SHP77 (cell line): ENCODE measurements at regions not wholly inside any gene's neighbourhood (a gene's known extent, or its start where the extent isn't known, plus 50 kb on each side); places are given as distances from the start of the nearest gene placed in this dataset.

Experiments used
- DNase-seq, 2 experiments: peaks; one replicate each; lab custom pipeline; 2025; lab: John Stamatoyannopoulos, UW

DNA sequence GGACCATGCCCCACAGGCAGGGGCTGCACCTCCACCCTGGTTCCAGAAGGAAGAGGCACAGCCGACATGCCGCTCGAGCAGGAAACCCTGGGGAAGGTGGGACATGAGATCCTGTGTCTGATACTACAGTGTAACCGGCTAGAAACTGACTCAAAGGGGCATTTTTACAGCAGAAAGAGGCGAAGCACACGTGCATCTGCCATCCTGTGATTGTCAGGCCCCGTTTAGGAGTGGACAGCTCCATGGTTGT lies 62.7 kb downstream of the SIK1 start:
- no peak for DNase-seq

DNA sequence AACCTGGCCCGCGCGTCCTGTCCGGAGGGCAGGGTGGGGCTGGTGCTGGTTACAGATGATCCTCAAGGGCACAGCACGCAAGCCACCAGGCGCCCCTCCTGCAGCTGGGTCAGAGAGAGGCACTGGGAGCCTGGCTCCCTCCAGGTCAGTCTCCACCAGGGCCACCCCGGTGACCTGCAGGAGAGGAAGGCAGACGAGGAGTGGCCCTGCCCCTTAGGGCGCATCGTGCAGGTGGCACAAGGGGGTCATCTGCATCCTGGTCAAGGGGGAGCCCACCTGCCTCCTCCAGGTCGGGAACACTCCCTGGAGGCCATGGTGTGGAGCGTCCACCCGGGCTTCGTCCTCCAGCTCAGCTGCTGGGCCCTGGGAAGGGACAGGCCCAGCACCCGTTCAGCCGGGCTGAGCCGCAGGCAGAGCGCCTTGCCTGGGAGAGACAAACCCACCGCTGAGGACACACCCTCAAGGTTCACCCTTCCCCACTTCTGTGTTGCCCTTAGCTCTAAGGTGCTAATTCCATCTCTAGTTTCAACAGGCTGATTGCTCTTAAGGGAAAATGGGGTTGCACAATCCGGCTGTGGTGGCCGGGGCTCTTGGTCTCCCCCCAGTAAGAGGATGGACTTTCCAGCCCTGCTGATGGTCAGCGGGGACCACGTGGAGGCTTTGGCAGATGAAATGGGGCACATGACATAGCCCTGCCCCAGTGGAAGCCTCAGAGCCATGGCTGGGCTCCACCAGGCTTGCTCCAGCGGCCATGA lies 63.2 kb downstream of the SIK1 start:
- DNase-seq, result peak in 1 of 2 experiments; percentile 44

DNA sequence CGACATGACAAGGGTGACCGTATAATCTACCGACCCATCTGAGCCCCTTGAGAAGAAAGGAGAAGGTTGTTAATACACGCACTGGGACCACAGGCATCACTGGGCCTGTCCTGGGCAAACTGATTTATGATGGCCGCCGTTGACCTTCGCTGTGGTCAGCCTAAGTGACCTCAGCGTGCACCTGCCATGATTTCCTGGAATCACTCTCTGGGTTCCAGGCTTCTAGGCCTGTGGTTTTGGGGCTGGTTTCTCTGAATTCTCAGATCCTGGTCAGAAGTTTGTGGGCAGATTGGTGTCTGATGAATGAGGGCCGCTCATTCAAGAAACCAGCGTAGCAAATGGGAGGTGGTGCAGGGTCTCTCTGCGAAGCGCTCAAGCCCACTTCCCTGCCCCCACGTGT lies 64.0 kb downstream of the SIK1 start:
- peak in 1 of 2 experiments; percentile 34 for DNase-seq

DNA sequence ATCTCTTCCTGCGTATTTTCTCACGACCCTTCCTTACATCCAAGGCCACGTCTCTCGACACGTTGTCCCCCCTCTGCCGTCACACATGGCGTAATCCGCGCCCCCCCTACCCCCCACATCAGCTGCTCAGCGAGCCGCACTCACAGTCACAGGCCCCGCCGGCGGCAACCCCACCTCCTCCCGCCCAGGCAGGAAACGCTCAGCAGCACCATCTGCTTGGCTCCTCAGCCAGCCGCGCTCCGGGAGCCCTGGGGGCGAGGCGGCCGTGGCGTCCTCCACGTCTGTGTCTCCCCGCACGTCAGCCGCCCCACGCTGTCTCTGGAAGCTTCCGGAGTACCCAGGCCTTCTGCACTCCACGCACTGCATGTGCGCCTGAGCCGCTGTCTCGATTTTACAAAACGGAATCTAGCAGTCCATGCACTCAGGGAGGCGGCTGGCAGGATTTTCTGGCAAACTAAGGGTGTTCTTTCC lies 64.6 kb downstream of the SIK1 start:
- peak; percentile 64 to 88 for DNase-seq

DNA sequence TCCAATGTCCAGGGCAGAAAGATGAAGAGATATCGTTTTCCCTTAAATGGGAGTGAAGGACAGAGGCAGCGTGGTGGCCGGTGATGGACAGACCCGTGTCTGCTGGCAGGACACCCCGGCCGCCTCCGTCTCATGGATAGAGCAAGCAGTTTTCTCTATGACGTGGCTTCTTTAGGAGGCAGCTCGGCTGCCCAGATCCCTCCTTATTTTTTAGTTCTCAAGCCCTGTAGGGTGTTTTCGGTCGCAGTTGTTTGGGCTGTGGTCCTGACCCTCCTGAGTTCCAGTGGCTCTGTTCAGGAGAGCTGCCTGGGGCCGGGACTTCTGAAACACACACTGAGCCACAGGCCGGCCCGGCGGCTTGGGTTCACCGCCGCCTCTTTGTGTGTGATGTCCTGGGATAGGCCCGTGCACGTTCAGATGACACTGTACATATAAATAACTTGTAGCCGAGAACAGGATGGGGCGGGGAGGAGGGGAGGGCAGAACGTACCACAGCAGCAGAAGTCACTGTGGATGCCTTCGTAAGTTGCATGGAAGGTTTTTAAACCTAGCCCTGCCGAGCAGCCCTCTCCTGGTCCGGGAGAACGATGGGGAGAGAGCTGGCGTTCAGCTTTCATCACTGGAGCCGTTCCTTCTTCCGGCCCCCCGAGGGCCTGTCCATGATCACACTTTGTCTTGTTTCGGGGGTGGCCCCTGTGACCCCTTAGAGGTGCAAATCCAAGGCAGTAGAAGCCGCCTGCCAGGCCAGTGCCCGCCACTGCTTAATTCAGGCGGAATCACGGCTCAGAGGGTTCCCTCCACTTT lies 65.2 kb downstream of the SIK1 start:
- peak in 1 of 2 experiments; percentile 38 for DNase-seq

DNA sequence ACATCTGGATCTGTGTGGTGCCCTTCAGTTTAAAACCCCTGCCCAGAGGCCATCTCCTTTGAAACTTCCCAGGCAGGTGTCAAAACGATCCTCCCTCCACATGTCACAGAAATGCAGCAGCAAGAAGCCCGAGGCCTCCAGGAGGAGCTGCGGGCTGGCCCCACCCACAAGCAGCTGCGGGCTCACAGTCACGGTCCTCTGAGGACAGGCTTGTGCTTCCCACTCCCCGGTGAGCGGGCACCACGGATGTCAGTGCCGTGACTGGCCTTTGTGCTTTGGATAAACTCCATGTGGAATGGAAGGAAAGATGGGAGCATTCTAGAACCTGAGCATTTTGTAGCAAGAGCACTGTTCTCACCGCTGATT lies 65.8 kb downstream of the SIK1 start:
- peak; percentile 72 to 75 for DNase-seq

DNA sequence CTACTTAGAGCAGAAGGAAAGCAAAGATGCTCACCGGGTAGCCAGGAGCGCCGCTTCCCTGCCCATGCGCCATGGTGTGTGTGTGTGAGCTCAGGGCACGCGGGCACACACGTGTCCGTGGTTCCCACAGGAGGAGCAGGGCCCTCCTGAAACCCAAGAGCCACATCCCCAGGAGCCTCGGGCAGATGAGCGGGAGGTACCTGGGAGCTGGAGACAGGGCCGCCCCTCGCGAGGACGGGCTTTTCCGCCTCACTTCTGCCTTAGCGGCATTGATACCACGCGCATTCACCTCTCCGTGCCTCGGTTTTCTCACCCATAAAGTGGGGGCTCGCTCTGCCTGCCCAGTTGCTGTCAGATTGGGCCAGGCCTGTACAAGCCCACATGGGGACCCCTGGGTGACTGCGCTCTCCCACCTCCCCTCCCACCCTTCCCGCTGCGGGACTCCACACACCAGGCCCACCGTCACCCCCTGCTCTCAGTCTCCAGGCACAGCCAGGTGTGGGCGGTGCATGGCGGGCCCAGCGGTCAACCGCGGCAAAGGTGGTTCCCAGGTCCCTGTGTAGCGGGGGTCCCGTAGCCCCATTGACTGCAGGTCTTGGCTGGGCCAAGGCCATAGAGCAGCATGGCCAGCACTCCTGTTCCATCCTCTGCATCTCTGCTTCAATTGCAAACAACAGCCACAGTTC lies 66.3 kb downstream of the SIK1 start:
- DNase-seq, result no peak

DNA sequence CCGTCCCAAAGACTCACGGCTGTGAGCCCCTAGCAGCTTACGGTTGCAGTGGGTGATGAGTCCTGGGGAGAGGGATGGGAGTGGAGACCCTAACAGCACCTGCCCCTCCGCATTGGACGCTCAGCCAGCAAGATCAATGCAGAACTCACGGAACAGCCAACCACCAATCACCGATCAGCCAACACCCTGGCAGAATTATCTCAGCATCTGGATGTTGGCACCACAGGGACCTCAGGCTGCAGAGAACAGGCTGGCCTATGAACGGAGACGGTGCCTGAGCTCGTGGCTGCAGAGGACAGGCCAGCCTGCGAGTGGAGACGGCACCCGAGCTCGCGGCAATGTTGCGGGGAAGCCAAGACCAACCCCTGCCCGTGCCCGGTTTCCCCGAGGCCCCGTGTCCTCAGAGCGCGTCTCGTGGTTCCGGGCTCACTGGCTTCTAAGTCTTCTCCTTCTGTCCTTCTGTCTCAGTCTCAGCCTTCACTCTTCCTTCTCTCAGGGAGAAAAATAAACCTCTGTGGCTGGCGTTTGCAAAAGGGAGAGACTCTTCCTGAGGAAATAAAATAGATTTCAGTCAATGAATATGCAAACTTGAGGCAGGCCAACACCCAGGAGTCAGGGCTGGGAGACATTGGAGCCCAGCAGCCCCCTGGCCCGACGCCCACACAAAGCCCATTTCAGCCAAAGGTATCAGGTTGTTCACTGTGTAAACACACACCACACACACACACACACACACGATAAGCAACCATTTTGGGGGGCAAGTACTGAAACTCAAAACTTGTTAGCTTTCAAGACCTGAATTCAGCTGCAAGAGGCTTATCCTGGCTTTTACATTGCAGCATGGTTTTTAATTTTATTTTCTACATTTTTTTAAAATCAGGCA lies 67.8 kb downstream of the SIK1 start:
- DNase-seq, result no peak

DNA sequence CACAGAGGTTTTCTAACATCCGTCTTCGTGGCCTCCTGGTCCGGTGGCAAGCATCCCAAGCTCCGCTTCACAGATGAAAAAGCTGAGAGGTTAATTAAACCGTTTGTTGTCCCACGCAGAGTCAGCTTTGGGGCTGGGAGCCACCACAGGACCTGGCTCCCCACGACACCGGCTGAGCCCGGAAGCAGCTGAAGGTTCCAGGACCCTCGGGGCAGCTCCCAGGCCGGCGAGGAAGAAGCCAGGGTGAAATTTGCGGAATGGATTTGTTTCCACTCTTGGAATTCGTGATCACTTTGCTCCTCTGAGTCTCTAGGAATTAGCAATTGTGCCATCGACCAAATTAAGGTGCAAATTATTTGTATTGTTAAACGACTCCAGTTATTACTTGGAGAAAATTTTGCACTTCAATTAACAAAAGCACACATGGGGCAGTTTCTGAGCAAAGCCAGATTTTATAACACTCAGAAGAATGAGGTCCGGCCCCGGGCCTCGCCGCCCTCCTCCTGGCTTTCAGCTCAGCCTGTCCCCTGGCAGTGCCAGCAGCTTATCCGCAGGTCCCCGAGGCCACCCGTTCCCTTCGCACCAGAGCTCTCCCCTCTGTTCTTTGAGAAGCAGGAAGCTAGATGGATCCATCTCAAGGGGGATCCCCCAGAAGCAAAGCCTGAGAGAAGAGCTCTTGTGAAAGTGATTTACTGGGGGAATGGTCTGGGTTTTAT lies 69.1 kb downstream of the SIK1 start:
- DNase-seq, result no peak

DNA sequence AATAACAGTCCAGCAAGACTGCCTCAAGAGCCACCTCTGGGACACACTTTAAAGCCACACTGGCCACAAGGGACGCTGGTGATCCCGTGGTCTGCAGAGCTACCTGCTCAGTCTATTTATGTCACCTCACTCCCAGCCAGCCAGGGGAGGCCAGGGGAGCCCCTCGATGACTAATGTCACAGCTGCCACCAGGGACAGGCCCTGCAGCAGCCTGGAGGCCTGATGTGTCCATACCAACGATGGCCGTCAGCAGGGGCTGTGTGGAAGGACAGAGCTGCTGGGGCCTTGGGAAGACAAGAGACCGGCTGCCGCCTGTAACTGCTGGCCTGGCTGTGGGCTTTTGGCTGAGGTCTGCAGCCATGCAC lies 71.0 kb downstream of the SIK1 start:
- peak; percentile 47 to 68 for DNase-seq

DNA sequence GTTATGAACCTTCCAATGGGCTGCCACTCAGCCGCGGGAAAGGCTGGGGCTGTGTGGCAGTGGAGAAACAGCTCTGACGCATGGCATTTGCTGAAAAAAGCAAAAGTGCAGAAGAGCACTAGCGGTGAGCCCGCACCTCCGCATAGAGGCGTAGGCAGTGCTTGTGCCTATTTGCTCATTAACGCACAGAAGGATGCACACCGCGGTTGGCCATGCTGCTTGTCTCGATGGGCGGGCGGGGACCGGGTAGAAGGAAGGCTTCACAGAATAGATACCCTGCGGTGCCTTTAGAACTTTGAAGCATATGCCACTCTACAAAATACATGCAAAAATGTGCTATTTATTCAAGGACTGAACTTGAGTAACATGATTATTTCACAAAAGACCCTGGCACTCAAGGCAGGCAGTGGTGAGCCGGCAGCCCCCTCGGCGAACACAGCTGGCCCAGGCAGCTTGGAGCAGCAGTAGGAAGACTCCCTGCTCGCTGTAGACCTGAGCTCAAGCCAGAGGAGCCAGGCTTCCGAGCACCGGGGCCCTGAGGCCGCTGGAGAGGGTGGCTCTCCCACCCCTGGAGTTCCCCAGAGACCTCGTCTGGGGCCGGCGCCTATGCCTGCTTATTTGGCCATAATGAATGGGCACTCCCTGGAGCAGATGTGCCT lies 71.5 kb downstream of the SIK1 start:
- DNase-seq, result no peak

DNA sequence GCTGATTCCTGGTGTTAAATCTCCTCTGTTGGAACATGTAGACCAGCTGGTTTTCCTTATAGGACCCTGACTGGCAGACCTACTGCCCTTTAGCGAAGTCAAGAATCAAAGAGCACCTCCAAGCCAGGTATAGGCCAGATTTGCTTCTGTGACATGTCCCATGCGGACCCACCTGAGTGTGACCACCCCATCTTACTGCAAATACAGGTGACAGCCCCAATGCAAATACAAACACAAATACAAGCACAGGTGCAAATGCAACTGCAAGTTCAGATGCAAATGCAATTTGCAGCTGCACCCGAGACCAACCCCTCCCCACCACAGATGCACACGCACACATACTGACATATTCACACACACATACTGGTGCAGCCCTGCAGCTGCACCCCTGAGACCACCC lies 72.3 kb downstream of the SIK1 start:
- no peak for DNase-seq

DNA sequence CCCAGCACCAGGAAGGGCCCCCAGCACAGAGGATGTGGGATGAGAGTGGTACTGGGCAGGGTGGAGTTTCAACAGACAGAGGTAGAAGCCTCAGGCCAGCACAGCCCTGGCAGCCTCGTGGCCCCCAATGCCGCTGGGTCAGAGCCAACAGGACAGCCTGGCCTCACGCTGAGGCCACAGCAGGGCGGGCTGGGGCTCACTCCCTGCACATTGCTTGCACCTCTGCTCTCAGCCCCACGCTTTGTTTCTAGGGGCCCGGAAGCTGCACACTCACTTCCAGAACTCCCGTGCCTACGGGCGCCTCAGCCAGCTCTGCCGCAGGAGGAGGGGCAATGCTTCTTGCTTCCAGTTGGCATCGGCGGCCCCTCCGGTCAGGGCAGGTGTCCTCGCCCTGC lies 72.9 kb downstream of the SIK1 start:
- peak in 1 of 2 experiments; percentile 22 for DNase-seq

DNA sequence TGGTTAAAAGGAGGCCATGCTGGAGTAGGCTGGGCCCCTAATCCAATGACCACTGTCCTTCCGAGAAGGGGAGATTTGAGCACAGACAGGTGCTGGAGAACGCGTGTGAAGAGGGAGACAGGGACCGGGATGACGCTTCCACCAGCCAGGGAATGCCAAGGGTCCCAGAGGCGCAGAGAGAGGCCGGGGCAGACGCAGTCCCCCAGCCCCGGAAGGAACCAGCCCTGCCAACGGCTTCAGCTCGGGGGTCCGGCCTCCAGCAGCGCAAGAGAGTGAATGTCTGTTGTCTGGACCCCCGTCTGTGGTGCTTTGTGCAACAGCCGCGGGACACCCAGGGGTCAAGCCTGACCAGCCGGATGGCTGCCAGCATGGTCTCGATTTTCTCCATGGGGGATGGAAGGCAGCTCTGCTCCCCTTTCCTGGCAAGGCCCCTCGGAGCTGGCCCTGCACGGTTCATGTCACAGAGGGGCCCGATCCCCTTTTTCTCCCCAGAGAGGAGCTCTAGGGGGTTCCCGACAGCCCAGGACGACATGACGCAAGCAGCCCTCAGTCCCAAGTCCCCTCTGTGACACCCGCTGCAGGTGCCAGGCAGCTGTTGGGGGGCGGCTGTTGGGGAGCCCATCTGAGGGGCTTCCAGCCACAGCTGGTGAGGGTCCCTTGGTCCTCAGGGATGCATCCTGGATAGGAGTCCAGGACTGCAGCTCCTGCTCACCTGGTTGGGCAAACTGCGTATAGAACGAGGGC lies 73.5 kb downstream of the SIK1 start:
- DNase-seq, result no peak

DNA sequence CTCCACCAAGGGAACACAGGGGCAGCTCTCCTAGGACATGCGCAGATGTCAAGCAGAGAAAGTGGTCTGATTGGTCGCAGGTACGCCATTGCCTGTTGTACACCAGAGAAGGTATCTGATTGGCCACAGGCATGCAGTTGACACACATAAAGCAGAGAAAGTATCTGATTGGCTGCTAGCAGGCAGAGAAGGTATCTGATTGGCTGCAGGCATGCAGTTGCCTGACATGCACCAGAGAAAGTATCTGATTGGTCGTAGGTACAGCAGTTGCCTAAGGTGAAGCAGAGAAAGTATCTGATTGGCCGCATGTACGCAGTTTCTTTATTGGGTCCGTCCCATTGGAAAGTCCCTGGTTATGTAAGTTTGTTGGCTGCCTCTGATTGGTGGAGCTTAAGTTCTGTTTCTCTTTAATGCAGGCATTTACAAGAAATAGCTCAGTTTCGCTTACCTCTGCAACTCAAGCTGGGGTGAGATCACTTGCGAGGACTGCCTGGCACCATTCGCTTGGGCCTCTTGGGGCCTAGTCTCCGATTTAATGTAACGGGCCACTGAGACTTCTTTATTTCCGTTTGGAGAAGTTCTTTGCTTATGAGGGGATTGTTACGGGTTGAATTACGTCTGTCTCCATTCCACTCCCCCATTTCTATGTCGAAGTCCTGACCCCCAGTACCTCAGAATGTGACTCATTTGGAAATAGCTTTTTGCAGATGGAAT lies 74.2 kb downstream of the SIK1 start:
- peak in 1 of 2 experiments; percentile 7 for DNase-seq

DNA sequence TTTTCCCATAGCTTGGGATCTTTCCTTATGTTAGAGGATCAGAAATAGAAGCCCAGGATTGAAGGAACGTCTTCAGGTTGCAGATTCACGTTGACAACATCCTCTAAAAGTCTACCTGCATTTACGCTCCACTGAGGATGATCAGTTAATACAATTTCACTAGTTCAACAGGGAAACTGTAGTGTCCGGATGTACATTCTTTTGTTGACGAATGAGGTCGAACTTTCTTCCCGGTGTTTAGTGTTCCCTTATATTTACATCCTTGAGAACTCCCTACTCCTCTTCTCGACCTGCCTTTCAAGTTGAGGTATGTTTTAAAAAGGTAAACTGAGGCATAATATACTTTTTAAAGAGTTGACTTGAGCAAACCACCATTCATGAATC lies 74.8 kb downstream of the SIK1 start:
- no peak for DNase-seq

DNA sequence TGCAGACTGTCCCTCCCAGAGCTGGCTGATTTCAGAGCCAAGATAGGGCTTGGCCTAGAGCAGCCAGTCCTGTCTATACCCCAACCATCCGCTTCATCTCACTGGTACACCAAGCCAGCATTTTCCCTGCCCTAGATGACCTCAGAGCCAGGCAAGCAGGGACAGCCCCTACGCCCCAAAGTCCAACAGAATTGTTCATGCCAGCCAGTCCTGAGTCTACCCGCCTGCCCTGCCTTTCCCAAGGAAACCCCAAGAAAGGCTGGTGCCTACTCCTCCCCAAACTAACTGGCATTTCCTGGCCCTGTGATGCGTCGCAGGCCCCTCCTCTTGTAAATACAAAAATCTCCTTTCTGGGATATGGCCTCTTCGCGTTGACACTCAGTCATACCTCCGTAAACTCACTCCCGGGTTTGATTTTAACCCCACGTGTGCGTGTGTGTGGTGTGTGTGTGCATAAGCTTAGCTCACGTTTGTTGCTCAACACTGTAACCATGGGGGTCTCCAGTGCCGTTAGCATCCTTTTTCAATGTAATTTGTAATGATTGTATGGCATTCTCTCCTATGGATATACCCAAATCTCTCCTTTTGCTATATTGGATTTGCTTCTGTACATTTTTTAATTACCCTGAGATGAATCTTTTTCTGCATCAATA lies 75.3 kb downstream of the SIK1 start:
- no peak for DNase-seq

DNA sequence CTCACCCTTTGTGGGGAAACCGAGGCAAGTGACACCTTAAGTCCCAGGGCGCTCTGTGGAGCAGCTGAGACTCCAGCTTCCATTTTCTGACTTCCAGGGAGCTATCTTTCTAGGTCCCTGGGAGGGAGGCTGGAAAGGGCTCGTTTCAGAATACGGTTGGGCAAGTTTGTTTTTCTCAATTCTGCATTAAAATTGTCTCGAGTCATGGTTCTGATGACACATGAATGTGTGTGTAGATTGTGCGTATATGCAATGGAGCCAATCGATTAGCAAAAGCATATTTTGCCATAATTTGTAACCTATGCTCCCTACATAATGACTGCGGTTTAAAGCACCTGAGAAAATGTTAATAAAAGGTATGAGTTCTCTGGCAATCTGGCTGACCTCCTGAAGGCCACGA lies 77.3 kb downstream of the SIK1 start:
- DNase-seq, result no peak

DNA sequence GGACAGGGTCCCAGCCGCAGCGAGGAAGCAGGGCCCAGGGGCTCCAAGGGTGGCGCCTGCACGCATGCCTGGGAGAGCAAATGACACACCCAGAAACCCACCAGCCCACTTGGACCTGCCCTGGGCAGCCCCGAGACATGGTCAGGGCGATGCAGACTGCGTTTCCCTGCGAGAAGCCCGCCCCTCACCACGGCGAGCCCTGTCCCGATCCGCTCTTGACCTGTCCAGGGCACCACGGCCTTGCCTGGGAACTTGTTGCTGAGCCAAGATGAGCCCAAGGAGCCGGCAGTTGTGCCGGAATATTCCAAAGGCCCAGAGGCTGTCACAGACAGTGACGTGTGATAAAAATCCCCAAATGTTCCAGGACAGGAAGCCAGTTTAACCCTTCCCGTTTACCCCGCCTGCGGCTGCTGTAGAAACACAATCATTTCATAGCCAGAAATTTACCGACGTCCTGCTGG lies 78.1 kb downstream of the SIK1 start:
- DNase-seq, result no peak
